ENCODE measurements at regions not wholly inside any gene's neighbourhood (a gene's known extent, or its start where the extent isn't known, plus 50 kb on each side); places are given as distances from the start of the nearest gene placed in this dataset.

DNA sequence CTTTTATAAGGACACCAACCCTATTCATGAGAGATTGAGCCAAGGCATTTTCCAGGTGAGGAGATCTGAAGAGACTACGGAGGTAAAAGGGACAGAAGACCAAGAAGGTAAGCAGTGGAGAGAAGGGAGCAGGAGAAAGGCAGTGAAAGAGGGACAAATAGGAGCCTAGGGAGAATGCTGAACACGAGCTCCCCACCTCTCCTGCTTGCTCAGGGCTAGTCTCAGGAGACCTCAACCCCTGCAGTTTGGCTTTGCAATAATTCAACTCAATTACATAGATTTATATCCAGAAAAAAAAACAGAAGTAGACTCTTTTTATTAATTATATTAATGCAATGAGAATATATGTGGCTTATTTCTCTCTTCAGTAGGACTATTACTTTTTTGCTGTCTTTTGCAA lies 91.0 kb upstream of the DDX18 start:
- H3K4me1 ChIP-seq (ENCODE audit: insufficient read depth, low read length, severe bottlenecking) = no peaks in the 10 kb centered on the region
- H3K9me2 ChIP-seq (ENCODE audit: low read depth, low read length) = no peaks in the 10 kb centered on the region
- H3F3A ChIP-seq (ENCODE audit: insufficient read depth, low read length) = no peaks in the 10 kb centered on the region
- H4K20me1 ChIP-seq (ENCODE audit: insufficient read depth, low read length) = no peaks in the 10 kb centered on the region
- H3K36me3 ChIP-seq (ENCODE audit: insufficient read depth, low read length) = no peaks in the 10 kb centered on the region
- H3K4me3 ChIP-seq (ENCODE audit: low read depth, low read length, poor library complexity, severe bottlenecking) = no peak overlapping the region
- no peaks in the 10 kb centered on the region for H3K79me2 ChIP-seq (ENCODE audit: insufficient read depth, low read length)
- no peak overlapping the region for H3K9ac ChIP-seq (ENCODE audit: low read length)
- no peaks in the 10 kb centered on the region for H3K27me3 ChIP-seq (ENCODE audit: insufficient read depth, low read length)
- no peaks in the 10 kb centered on the region for H3K9me3 ChIP-seq (ENCODE audit: low read length)
- no peak overlapping the region for H3K27ac ChIP-seq (ENCODE audit: low read depth, low read length, poor library complexity, severe bottlenecking)
- no peak for TF ChIP-seq EZH2 (IDR thresholded peaks at IDR 0.05; ENCODE audit: borderline replicate concordance, low read length)
- TF ChIP-seq, protein P1, sequence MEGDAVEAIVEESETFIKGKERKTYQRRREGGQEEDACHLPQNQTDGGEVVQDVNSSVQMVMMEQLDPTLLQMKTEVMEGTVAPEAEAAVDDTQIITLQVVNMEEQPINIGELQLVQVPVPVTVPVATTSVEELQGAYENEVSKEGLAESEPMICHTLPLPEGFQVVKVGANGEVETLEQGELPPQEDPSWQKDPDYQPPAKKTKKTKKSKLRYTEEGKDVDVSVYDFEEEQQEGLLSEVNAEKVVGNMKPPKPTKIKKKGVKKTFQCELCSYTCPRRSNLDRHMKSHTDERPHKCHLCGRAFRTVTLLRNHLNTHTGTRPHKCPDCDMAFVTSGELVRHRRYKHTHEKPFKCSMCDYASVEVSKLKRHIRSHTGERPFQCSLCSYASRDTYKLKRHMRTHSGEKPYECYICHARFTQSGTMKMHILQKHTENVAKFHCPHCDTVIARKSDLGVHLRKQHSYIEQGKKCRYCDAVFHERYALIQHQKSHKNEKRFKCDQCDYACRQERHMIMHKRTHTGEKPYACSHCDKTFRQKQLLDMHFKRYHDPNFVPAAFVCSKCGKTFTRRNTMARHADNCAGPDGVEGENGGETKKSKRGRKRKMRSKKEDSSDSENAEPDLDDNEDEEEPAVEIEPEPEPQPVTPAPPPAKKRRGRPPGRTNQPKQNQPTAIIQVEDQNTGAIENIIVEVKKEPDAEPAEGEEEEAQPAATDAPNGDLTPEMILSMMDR (IDR thresholded peaks at IDR 0.05; ENCODE audit: low read length) = no peak
- H3K4me2 ChIP-seq (ENCODE audit: low read length) = no peak overlapping the region
- H2AFZ ChIP-seq (ENCODE audit: low read length) = no peak overlapping the region

- TF ChIP-seq EZH2 (IDR thresholded peaks at IDR 0.05; ENCODE audit: borderline replicate concordance, low read length) = no peak
- TF ChIP-seq, protein P1 (IDR thresholded peaks at IDR 0.05; ENCODE audit: low read length) = no peak
- H3K4me2 ChIP-seq (ENCODE audit: low read length) = no peak overlapping the region
Measured at GRCh38 chr2:117723888-117724434, 90.5 kb upstream of the DDX18 start.

DNA sequence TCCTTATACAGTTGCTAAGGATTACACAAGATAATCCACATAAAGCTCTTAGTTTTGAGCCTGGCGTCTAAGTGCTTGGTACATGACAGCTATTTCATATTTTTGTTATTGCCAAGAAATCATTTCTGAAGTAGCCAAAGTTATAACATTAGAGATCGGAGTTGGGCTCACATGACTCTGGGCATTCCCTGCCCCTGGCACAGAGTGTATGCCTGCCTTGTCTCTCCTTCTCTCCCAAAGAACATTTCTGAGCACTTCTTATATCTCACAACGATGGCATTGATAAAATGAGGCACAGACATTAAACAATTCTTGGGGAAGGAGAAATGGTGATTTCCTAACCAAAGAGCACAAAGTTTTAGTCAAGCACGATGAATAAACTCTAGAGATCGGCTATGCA lies 87.7 kb upstream of the DDX18 start:
- no peaks in the 10 kb centered on the region for H4K20me1 ChIP-seq (ENCODE audit: insufficient read depth, low read length)
- H2AFZ ChIP-seq (ENCODE audit: low read length) = no peak overlapping the region
- no peaks in the 10 kb centered on the region for H3K79me2 ChIP-seq (ENCODE audit: insufficient read depth, low read length)
- H3K4me3 ChIP-seq (ENCODE audit: low read depth, low read length, poor library complexity, severe bottlenecking) = no peak overlapping the region
- no peaks in the 10 kb centered on the region for H3K9me2 ChIP-seq (ENCODE audit: low read depth, low read length)
- H3K27ac ChIP-seq (ENCODE audit: low read depth, low read length, poor library complexity, severe bottlenecking) = no peak overlapping the region
- H3F3A ChIP-seq (ENCODE audit: insufficient read depth, low read length) = no peaks in the 10 kb centered on the region
- H3K27me3 ChIP-seq (ENCODE audit: insufficient read depth, low read length) = no peaks in the 10 kb centered on the region
- no peak overlapping the region for H3K4me2 ChIP-seq (ENCODE audit: low read length)
- no peaks in the 10 kb centered on the region for H3K4me1 ChIP-seq (ENCODE audit: insufficient read depth, low read length, severe bottlenecking)
- TF ChIP-seq EZH2 (IDR thresholded peaks at IDR 0.05; ENCODE audit: borderline replicate concordance, low read length) = no peak
- TF ChIP-seq, protein P1 (IDR thresholded peaks at IDR 0.05; ENCODE audit: low read length) = no peak
- H3K9me3 ChIP-seq (ENCODE audit: low read length) = no peaks in the 10 kb centered on the region
- H3K9ac ChIP-seq (ENCODE audit: low read length) = no peak overlapping the region
- no peaks in the 10 kb centered on the region for H3K36me3 ChIP-seq (ENCODE audit: insufficient read depth, low read length)

More at GRCh38 chr2:117723888-117724434, 90.5 kb upstream of the DDX18 start:
- Histone ChIP-seq H3K9me3 (ENCODE audit: low read length) (no peaks in the 10 kb centered on the region), H2AFZ (ENCODE audit: low read length) (no peak overlapping the region), H3K9me2 (ENCODE audit: low read depth, low read length) (no peaks in the 10 kb centered on the region), H3K4me1 (ENCODE audit: insufficient read depth, low read length, severe bottlenecking) (no peaks in the 10 kb centered on the region), H3K9ac (ENCODE audit: low read length) (no peak overlapping the region), H3F3A (ENCODE audit: insufficient read depth, low read length) (no peaks in the 10 kb centered on the region), H3K27ac (ENCODE audit: low read depth, low read length, poor library complexity, severe bottlenecking) (no peak overlapping the region), H3K36me3 (ENCODE audit: insufficient read depth, low read length) (no peaks in the 10 kb centered on the region), H3K79me2 (ENCODE audit: insufficient read depth, low read length) (no peaks in the 10 kb centered on the region), H3K27me3 (ENCODE audit: insufficient read depth, low read length) (no peaks in the 10 kb centered on the region), H4K20me1 (ENCODE audit: insufficient read depth, low read length) (no peaks in the 10 kb centered on the region), H3K4me3 (ENCODE audit: low read depth, low read length, poor library complexity, severe bottlenecking) (no peak overlapping the region)
